ENCODE measurements at regions not wholly inside any gene's neighbourhood (a gene's known extent, or its start where the extent isn't known, plus 50 kb on each side); places are given as distances from the start of the nearest gene placed in this dataset.
A peak's percentile ranks its signal among the peaks of the same experiment; 100 is the strongest.

- H3K4me1 ChIP-seq: no peaks in the 10 kb centered on the region
- no peak overlapping the region for H3K4me3 ChIP-seq
- H3K9me3 ChIP-seq: no peaks in the 10 kb centered on the region
- no peaks in the 10 kb centered on the region for H3K36me3 ChIP-seq
- ATAC-seq (ENCODE audit: low FRiP score in 2 of 2) (no peak), DNase-seq (no peak)
- H3K27me3 ChIP-seq: no peaks in the 10 kb centered on the region
- no peak for TF ChIP-seq EP300 (IDR thresholded peaks at IDR 0.05)
- TF ChIP-seq POLR2A (IDR thresholded peaks at IDR 0.05): no peak
- no peak for TF ChIP-seq CTCF (IDR thresholded peaks at IDR 0.05)
- TF ChIP-seq POLR2AphosphoS5 (IDR thresholded peaks at IDR 0.05): no peak
- no peak overlapping the region for H3K27ac ChIP-seq
These were observed 257.3 kb upstream of the ADAMTS5 start for GRCh38 chr21:27224169-27224568.

GRCh38 chr21:27221077-27221476, 254.2 kb upstream of the ADAMTS5 start:
- no peak for ATAC-seq (ENCODE audit: low FRiP score in 2 of 2)
- Histone ChIP-seq H3K4me3 (no peak overlapping the region), H3K4me1 (no peaks in the 10 kb centered on the region), H3K9me3 (no peaks in the 10 kb centered on the region), H3K27ac (no peak overlapping the region), H3K36me3 (no peaks in the 10 kb centered on the region), H3K27me3 (no peaks in the 10 kb centered on the region)
- no peak for DNase-seq
- 84 to 89% methylated on average over 2 of the region's 2 CpGs for WGBS, 2 donors
- no peak for TF ChIP-seq POLR2AphosphoS5 (IDR thresholded peaks at IDR 0.05)
- no peak for TF ChIP-seq CTCF (IDR thresholded peaks at IDR 0.05)
- TF ChIP-seq EP300 (IDR thresholded peaks at IDR 0.05): no peak
- no peak for TF ChIP-seq POLR2A (IDR thresholded peaks at IDR 0.05)

GRCh38 chr21:27220416-27220815, 253.5 kb upstream of the ADAMTS5 start:
- no peak for TF ChIP-seq EP300 (IDR thresholded peaks at IDR 0.05)
- no peak for TF ChIP-seq CTCF (IDR thresholded peaks at IDR 0.05)
- TF ChIP-seq POLR2A (IDR thresholded peaks at IDR 0.05): no peak
- no peak for TF ChIP-seq POLR2AphosphoS5 (IDR thresholded peaks at IDR 0.05)
- ATAC-seq (ENCODE audit: low FRiP score in 2 of 2) (no peak), DNase-seq (no peak)
- Histone ChIP-seq H3K36me3 (no peaks in the 10 kb centered on the region), H3K4me3 (no peak overlapping the region), H3K27me3 (no peaks in the 10 kb centered on the region), H3K27ac (no peak overlapping the region), H3K9me3 (no peaks in the 10 kb centered on the region), H3K4me1 (no peaks in the 10 kb centered on the region)

- no peak overlapping the region for H3K4me3 ChIP-seq
- no peak overlapping the region for H3K27ac ChIP-seq
- no peaks in the 10 kb centered on the region for H3K9me3 ChIP-seq
- H3K36me3 ChIP-seq: no peaks in the 10 kb centered on the region
- no peak for DNase-seq
- no peaks in the 10 kb centered on the region for H3K27me3 ChIP-seq
- ATAC-seq (ENCODE audit: low FRiP score in 2 of 2): peak in 1 of 2 donors; percentile 29
- no peaks in the 10 kb centered on the region for H3K4me1 ChIP-seq
- TF ChIP-seq POLR2A (IDR thresholded peaks at IDR 0.05): no peak
- TF ChIP-seq CTCF (IDR thresholded peaks at IDR 0.05): no peak
- TF ChIP-seq POLR2AphosphoS5 (IDR thresholded peaks at IDR 0.05): no peak
- no peak for TF ChIP-seq EP300 (IDR thresholded peaks at IDR 0.05)
- WGBS, 2 donors: 78 to 98% methylated on average over 2 of the region's 2 CpGs
These were observed 252.2 kb upstream of the ADAMTS5 start for GRCh38 chr21:27219068-27219467.

- H3K27ac ChIP-seq: no peak overlapping the region
- ATAC-seq (ENCODE audit: low FRiP score in 2 of 2) (no peak), DNase-seq (no peak)
- TF ChIP-seq POLR2AphosphoS5 (IDR thresholded peaks at IDR 0.05) (no peak), POLR2A (IDR thresholded peaks at IDR 0.05) (no peak), EP300 (IDR thresholded peaks at IDR 0.05) (no peak), CTCF (IDR thresholded peaks at IDR 0.05) (no peak)
- no peaks in the 10 kb centered on the region for H3K36me3 ChIP-seq
- H3K9me3 ChIP-seq: no peaks in the 10 kb centered on the region
- no peak overlapping the region for H3K4me3 ChIP-seq
- no peaks in the 10 kb centered on the region for H3K27me3 ChIP-seq
- H3K4me1 ChIP-seq: no peaks in the 10 kb centered on the region
These were observed 246.4 kb upstream of the ADAMTS5 start for GRCh38 chr21:27213303-27213702.
